Ecto neural progenitor cell (in vitro differentiated cells): ENCODE measurements at regions not wholly inside any gene's neighbourhood (a gene's known extent, or its start where the extent isn't known, plus 50 kb on each side); places are given as distances from the start of the nearest gene placed in this dataset.
"Not testable (repeated sequence)": the region's sequence is repeated elsewhere in the genome, so short reads cannot be mapped to it uniquely, and the experiment has no call there.

ENCODE experiments used
- DNase-seq: peaks from one replicate; pipeline ENCODE4 v3.0.0-alpha.2; 2018; ENCODE audit warnings: low spot score

GRCh38 chr7:47190462-47190861, 391.4 kb downstream of the TNS3 start:
- DNase-seq = no peak

GRCh38 chr7:47188653-47189315, 393.1 kb downstream of the TNS3 start:
- no peak for DNase-seq

- no peak for DNase-seq
These were observed 393.8 kb downstream of the TNS3 start for GRCh38 chr7:47188136-47188535.

- no peak for DNase-seq
These were observed 395.6 kb downstream of the TNS3 start for GRCh38 chr7:47186316-47186715.

- DNase-seq = no peak
These were observed 396.1 kb downstream of the TNS3 start for GRCh38 chr7:47185839-47186238.

- no peak for DNase-seq
These were observed 396.7 kb downstream of the TNS3 start for GRCh38 chr7:47185170-47185569.

- DNase-seq = no peak
These were observed 397.9 kb downstream of the TNS3 start for GRCh38 chr7:47183862-47184590.

- DNase-seq = no peak
These were observed 400.1 kb downstream of the TNS3 start for GRCh38 chr7:47181746-47182361.

- no peak for DNase-seq
These were observed 401.4 kb downstream of the TNS3 start for GRCh38 chr7:47180516-47180826.

GRCh38 chr7:47179812-47180515, 401.9 kb downstream of the TNS3 start:
- peak; percentile 59 for DNase-seq

- not testable (repeated sequence) for DNase-seq
These were observed 409.0 kb downstream of the TNS3 start for GRCh38 chr7:47172602-47173539.

- DNase-seq = no peak
These were observed 411.4 kb downstream of the TNS3 start for GRCh38 chr7:47170516-47170915.

- no peak for DNase-seq
These were observed 427.1 kb downstream of the TNS3 start for GRCh38 chr7:47154791-47155190.

GRCh38 chr7:47153576-47153975, 428.3 kb downstream of the TNS3 start:
- peak; percentile 51 for DNase-seq

- no peak for DNase-seq
These were observed 428.9 kb downstream of the TNS3 start for GRCh38 chr7:47153058-47153457.

GRCh38 chr7:47152307-47152706, 429.6 kb downstream of the TNS3 start:
- DNase-seq = no peak

GRCh38 chr7:47150497-47151260, 431.2 kb downstream of the TNS3 start:
- DNase-seq = no peak

GRCh38 chr7:47149971-47150370, 431.9 kb downstream of the TNS3 start:
- DNase-seq = no peak

GRCh38 chr7:47149208-47149839, 432.6 kb downstream of the TNS3 start:
- no peak for DNase-seq

GRCh38 chr7:47148536-47149207, 433.2 kb downstream of the TNS3 start:
- DNase-seq = no peak
